ENCODE measurements at regions not wholly inside any gene's neighbourhood (a gene's known extent, or its start where the extent isn't known, plus 50 kb on each side); places are given as distances from the start of the nearest gene placed in this dataset.

DNA sequence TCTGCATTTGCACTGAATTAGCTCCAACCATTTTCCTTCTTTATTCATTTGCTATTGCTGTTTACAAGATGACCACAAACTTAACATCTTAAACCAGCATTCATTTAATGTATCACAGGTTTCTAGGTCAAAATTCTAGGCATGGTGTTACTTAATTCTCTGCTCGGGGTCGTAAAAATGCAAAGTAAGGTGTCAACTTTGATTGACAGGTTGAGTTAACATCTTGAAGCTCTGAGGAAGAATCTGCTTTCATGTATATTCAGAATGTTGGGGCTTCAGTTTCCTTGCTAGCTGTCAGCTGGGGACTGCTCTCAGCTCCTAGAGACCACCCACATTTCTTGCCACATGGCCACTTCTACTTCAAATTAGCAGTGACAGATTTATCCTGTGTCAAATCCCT lies 348.7 kb upstream of the GRIN3A start:
- Histone ChIP-seq H3K27ac (replicated peaks) (no peak overlapping the region), H3K27me3 (ENCODE audit: insufficient read depth, poor library complexity, severe bottlenecking) (no peaks in the 10 kb centered on the region), H3K4me3 (replicated peaks; ENCODE audit: insufficient read depth, low read length) (no peak overlapping the region)
- DNase-seq (ENCODE audit: low read depth in 1 of 2, low spot score in 1 of 2), result no peak
- TF ChIP-seq POLR2AphosphoS5 (IDR thresholded peaks at IDR 0.05; ENCODE audit: low read depth), result no peak
- TF ChIP-seq SPI1 (IDR thresholded peaks at IDR 0.05; ENCODE audit: borderline replicate concordance, low read depth), result no peak
- no peak for TF ChIP-seq CTCF (IDR thresholded peaks at IDR 0.05; ENCODE audit: insufficient read depth, low read length)
- TF ChIP-seq REST (IDR thresholded peaks at IDR 0.05; ENCODE audit: insufficient replicate concordance, low read depth), result no peak
- TF ChIP-seq GABPA (IDR thresholded peaks at IDR 0.05; ENCODE audit: low read depth), result no peak

GRCh38 chr9:102085548-102085947 lies 347.1 kb upstream of the GRIN3A start:
- DNase-seq (ENCODE audit: low read depth in 1 of 2, low spot score in 1 of 2), result no peak
- Histone ChIP-seq H3K27me3 (ENCODE audit: insufficient read depth, poor library complexity, severe bottlenecking) (no peaks in the 10 kb centered on the region), H3K27ac (replicated peaks) (no peak overlapping the region), H3K4me3 (replicated peaks; ENCODE audit: insufficient read depth, low read length) (no peak overlapping the region)
- TF ChIP-seq SPI1 (IDR thresholded peaks at IDR 0.05; ENCODE audit: borderline replicate concordance, low read depth), result no peak
- TF ChIP-seq GABPA (IDR thresholded peaks at IDR 0.05; ENCODE audit: low read depth), result no peak
- TF ChIP-seq REST (IDR thresholded peaks at IDR 0.05; ENCODE audit: insufficient replicate concordance, low read depth), result no peak
- TF ChIP-seq POLR2AphosphoS5 (IDR thresholded peaks at IDR 0.05; ENCODE audit: low read depth), result no peak
- TF ChIP-seq CTCF (IDR thresholded peaks at IDR 0.05; ENCODE audit: insufficient read depth, low read length), result no peak

DNA sequence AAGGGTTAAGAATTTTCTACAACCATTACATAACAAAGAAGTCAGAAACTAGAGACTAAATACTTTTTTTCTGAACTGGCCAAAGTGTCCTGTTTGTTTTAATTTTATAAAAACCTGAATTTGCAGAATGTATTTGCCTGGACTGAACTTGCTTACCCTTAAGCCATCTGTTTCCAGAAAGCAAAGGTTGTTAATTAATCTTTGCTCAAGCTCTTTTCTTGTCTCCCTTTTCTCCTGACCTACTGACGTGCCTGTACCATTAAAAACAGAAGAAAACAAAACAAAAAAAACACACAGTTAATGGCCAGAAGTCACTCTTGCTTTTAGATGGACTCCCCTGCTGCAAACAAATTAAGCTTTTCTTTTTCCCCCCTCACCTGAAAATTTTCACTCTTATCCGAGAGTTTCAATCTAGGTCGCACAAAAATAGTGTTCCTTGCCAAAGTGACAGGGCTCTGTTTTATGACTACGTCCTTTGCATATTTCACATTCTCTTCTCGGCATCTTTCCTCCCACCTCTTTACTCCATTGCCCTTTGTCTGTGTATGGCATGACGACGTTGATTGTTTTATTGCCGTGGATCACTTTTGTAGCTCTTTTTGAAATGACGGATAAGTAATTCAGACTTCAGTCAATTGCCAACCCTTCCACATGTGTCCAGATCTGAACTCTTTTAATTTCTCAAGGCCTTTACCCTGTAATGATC lies 333.8 kb upstream of the GRIN3A start:
- Histone ChIP-seq H3K27ac (replicated peaks) (no peak overlapping the region), H3K4me3 (replicated peaks; ENCODE audit: insufficient read depth, low read length) (no peak overlapping the region), H3K27me3 (ENCODE audit: insufficient read depth, poor library complexity, severe bottlenecking) (no peaks in the 10 kb centered on the region)
- no peak for TF ChIP-seq REST (IDR thresholded peaks at IDR 0.05; ENCODE audit: insufficient replicate concordance, low read depth)
- TF ChIP-seq SPI1 (IDR thresholded peaks at IDR 0.05; ENCODE audit: borderline replicate concordance, low read depth), result no peak
- TF ChIP-seq POLR2AphosphoS5 (IDR thresholded peaks at IDR 0.05; ENCODE audit: low read depth), result no peak
- no peak for TF ChIP-seq CTCF (IDR thresholded peaks at IDR 0.05; ENCODE audit: insufficient read depth, low read length)
- TF ChIP-seq GABPA (IDR thresholded peaks at IDR 0.05; ENCODE audit: low read depth), result no peak
- no peak for DNase-seq (ENCODE audit: low read depth in 1 of 2, low spot score in 1 of 2)
